Occipital lobe (tissue), 1 donor: ENCODE measurements at regions not wholly inside any gene's neighbourhood (a gene's known extent, or its start where the extent isn't known, plus 50 kb on each side); places are given as distances from the start of the nearest gene placed in this dataset.
"Not testable (repeated sequence)": the region's sequence is repeated elsewhere in the genome, so short reads cannot be mapped to it uniquely, and the experiment has no call there.

Source experiments
- DNase-seq: peaks from one replicate; lab custom pipeline; 2025; lab: John Stamatoyannopoulos, UW

GRCh38 chr6:110558575-110558974, 82.2 kb upstream of the SLC22A16 start:
- peak; percentile 54 for DNase-seq

GRCh38 chr6:110557199-110557598, 80.8 kb upstream of the SLC22A16 start:
- no peak for DNase-seq

- no peak for DNase-seq
Observed at GRCh38 chr6:110556317-110557110, 80.1 kb upstream of the SLC22A16 start.

- DNase-seq, result peak; percentile 70
Observed at GRCh38 chr6:110554966-110555460, 78.6 kb upstream of the SLC22A16 start.

GRCh38 chr6:110554441-110554840, 78.0 kb upstream of the SLC22A16 start:
- DNase-seq, result no peak

GRCh38 chr6:110552901-110553641, 76.7 kb upstream of the SLC22A16 start:
- DNase-seq, result no peak

GRCh38 chr6:110552076-110552475, 75.7 kb upstream of the SLC22A16 start:
- no peak for DNase-seq

GRCh38 chr6:110551088-110551487, 74.7 kb upstream of the SLC22A16 start:
- no peak for DNase-seq

- no peak for DNase-seq
Observed at GRCh38 chr6:110550353-110550752, 73.9 kb upstream of the SLC22A16 start.

GRCh38 chr6:110549277-110549676, 72.9 kb upstream of the SLC22A16 start:
- DNase-seq, result no peak

- no peak for DNase-seq
Observed at GRCh38 chr6:110548110-110548847, 71.9 kb upstream of the SLC22A16 start.

GRCh38 chr6:110547266-110547964, 71.0 kb upstream of the SLC22A16 start:
- DNase-seq, result no peak

GRCh38 chr6:110545081-110545872, 68.9 kb upstream of the SLC22A16 start:
- no peak for DNase-seq

- DNase-seq, result no peak
Observed at GRCh38 chr6:110544472-110544871, 68.1 kb upstream of the SLC22A16 start.

GRCh38 chr6:110543106-110543505, 66.7 kb upstream of the SLC22A16 start:
- no peak for DNase-seq

GRCh38 chr6:110542311-110543024, 66.1 kb upstream of the SLC22A16 start:
- peak; percentile 46 for DNase-seq

- DNase-seq, result peak; percentile 75
Observed at GRCh38 chr6:110541701-110542309, 65.4 kb upstream of the SLC22A16 start.

- not testable (repeated sequence) for DNase-seq
Observed at GRCh38 chr6:110539277-110540019, 63.0 kb upstream of the SLC22A16 start.
